Activated naive CD4-positive, alpha-beta T cell treated with anti-CD3 and anti-CD28 coated beads, Interleukin-2, amount 50 U/mL, for 16 hours (primary cell): ENCODE measurements at regions not wholly inside any gene's neighbourhood (a gene's known extent, or its start where the extent isn't known, plus 50 kb on each side); places are given as distances from the start of the nearest gene placed in this dataset.
"Not testable (repeated sequence)": the region's sequence is repeated elsewhere in the genome, so short reads cannot be mapped to it uniquely, and the experiment has no call there.

Experiments
- DNase-seq: peaks from one replicate; pipeline ENCODE4 v3.0.0-alpha.2; 2020

DNA sequence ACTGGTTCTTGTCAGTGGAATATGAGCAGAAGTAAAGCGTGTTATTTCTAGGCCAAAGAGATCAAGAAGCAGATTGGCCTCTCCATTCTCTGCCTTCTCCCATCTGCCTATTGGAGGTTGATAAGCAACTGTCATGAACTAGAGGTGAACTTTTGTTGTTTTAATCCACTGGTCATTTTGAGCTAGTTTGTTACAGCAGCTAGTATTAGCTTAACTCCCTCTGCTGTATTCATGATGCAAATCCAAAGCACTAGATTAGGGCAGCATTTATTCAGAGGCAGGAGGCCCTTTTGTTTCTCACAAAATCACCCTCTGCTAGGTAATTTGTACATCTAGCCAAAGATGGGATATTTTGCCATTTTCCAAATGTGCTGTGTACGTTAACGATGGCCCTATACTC is 97.3 kb upstream of the DPT start:
- no peak for DNase-seq

DNA sequence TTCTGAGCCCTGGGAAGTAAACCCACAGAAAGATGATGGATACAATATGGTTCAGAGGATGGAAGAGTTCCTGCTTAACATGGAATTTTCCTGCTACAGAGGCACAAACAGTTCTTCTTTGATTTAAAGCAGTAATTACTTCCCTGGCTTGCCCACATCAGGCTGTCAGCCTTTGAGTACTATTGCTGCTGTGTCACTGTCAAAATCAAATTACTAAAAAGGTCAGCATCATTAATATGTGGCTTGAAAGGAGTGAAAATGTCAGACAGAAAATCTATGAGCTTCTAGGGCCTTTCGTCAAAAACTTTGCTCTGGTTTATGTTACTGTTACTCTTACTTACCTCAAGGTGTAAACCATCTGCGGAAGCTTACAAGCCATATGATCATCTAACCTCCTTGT is 98.6 kb upstream of the DPT start:
- no peak for DNase-seq

DNA sequence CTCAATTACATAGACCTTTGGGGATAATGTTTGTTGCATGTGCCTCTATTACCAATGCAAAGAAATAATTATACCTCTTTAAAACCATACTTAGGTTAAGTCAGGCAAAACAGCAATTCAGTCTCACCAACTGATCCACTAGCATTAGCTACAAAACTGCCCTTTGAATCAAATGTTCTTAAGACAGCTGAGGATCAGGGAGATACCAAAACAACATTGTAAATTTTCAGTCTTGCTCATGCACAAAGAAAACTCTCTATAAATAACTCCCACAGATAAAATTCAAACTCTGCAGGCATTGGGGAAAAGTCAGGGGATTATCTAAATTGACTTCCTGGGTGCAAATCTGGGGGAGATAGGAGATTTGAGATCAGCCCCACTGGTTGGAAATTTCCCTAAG is 100.9 kb upstream of the DPT start:
- no peak for DNase-seq

DNA sequence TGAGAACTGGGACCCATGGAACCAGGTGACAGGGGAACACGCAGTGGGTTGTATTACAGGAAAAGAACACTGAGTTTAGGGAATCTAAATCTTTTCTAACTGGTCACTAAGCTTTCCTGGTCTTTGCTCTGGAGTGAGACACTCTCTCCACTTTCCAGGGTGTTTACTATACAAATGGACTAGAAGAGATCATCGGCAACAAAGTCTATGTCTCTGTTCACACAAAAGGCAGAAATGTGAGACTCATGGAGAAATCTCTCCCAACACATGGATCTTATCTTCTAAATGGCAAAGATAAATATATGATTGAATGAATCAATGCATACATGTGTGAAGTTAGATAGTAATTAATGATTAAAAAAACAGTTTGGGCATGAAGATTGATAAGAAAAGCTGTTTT is 101.6 kb upstream of the DPT start:
- no peak for DNase-seq

DNA sequence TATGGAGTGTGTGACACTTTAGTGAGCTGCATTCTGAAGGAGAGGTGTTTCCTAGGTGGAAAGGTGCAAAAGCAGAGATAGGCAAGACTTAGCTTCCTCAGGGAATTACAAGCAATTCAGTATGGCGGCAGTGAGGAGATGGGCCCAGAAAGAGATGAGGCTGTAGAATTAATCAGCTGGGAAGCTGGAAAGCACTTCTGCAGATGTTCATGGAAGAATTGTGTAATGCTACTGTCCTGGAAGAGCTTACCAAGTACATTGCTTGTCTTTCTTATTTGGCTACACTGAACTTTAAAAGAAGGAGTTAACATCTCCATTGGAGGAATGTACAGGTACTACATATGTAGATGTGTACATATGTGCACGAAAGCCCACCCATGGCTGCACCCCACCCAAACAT is 103.7 kb upstream of the DPT start:
- DNase-seq, result no peak

DNA sequence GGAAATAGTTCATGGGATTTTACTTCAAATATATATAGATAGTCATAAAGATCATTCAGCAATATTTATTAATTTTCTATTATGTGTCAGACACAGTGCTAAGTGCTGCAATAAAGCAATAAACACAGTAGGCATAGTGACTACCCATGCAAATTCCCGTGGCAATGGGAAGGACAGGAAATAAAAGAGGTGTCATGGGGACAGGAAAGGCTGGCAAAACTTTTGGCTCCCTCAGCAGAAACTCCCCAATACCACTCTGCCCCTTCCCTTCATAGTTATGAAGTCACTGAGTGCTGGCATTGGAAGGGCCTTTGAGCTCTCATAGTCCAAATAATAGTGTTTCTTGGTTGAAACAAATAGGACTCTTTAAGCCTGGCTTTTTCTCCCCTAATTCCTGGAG is 104.4 kb upstream of the DPT start:
- DNase-seq, result no peak

DNA sequence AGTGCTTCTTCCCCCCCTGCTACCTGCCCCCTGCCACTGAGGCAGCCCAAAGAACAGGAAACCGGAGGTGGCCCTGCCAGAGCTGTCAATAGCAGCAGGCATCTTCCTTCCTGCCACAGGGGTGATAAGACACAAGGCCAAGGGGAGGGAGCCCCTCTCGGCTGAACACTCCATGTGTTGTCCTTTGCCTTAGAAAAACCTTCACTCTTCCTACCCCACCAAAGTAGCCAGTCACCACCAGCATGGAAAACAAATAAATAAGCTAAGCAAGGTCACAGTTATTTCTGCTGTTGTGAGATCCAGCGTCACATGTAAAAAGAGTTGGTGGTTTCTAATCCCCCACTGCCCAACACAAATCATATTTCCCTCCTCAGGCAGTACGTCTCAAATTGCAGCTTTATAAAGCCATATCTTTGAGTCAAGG is 104.8 kb upstream of the DPT start:
- DNase-seq, result no peak

DNA sequence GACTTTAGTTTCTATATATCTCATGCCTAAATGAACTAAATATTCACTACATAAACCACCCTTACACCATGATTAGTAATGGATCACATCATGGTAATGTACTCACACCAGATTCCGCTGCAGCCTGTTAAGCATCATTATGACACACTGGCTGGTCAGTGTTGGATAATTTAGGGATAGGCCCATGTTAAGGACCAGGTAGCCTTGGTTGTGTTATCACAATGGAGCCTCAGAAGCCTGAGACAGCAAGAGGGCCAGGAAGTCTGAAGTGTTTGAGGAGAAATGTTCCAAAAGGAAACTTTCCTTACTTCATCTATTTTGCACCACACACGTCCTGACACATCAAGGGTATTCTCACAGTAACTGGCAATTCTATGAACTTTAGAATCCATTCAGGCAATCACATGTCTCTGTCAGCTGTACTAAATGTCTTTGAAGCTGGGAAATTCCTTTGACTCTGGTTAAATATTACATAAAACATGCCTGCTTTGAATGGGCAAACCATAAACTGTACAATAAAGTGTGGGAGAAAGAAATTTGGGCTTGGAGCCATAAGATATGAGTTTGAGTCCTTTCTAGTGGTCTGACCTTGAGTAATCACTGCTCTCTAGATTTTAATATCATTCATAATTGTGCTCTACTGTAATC is 105.3 kb upstream of the DPT start:
- DNase-seq, result no peak

DNA sequence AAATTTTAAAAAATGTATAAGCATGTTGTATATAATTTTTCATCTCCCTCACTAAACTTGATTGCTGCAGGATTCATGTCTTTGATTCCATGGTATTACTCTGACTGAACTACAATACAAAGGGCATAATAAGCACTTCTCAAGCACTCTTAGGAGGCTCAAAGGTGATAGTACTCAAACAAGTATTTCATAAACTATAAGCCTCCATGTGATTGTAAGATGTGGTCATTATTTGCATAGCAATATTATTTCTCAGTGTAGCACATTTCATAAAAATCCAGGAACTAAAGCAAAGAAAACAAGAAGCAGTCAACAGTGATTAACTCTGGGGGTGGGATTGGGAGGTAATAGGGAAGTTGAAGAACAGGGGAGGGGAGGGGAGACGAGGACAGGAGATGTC is 106.2 kb upstream of the DPT start:
- DNase-seq, result no peak

DNA sequence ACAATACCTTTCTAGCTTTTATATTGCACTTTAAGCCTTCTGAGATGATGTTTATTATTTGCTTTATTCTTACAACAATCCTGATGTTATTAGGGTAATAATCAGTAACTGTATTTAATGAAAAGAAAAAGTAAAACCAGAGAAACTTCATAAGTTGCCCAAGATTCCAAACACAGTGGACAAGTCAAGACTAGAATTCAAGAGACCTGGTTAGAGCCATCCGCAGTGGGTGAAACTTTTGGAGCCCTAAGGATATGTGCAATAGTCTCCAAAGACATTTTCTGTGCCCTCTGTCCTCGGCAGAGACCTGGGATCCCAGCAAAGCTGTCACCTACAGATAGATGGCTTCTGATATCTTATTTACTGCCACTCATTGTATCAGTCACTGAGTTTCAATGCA is 106.8 kb upstream of the DPT start:
- DNase-seq, result no peak

DNA sequence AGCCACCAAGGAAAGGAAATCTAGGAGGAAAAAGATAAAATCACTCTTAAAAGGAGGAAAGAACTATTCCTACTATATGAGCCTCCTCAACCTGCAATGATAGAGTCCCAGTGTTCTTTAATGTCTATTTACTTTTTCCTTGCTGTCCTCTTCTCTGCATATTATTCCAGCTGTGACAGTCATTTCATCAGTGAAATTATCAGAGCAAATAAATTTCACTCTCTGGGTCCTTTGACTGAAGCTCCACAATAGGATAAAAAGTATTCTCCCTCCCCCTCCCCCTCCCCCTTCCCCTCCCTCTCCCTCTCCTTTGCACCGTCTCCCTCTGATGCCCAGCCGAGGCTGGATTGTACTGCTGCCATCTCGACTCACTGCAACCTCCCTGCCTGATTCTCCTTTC is 107.5 kb upstream of the DPT start:
- DNase-seq, result no peak

DNA sequence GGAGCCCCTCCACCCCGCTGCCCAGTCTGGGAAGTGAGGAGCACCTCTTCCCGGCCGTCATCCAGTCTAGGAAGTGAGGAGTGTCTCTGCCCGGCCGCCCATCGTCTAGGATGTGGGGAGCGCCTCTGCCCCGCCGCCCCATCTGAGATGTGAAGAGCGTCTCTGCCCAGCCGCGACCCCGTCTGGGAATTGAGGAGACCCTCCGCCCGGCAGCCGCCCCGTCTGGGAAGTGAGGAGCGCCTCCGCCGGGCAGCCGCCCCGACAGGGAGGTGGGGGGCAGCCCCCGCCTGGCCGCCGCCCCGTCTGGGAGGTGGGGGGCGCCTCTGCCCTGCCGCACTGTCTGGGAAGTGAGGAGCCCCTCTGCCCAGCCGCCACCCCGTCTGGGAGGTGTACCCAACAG is 108.2 kb upstream of the DPT start:
- DNase-seq, result not testable (repeated sequence)

DNA sequence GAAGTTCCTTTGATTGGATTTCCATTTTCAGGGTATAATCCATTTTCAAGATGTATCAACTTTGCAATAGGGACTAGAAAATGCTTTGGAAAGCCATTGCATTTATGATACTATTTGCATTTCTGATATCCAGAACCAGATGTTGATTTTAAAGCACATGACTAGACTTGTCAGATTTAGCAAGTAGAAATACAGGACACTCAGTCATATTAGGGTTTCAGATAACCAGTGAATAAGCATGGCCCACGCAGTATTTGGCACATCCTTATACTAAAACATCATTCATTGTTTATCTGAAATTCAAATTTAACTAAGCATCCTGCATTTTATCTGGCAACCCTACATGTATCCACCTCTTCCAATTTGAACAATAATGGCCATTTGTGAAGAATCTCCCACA is 113.3 kb upstream of the DPT start:
- DNase-seq, result no peak

DNA sequence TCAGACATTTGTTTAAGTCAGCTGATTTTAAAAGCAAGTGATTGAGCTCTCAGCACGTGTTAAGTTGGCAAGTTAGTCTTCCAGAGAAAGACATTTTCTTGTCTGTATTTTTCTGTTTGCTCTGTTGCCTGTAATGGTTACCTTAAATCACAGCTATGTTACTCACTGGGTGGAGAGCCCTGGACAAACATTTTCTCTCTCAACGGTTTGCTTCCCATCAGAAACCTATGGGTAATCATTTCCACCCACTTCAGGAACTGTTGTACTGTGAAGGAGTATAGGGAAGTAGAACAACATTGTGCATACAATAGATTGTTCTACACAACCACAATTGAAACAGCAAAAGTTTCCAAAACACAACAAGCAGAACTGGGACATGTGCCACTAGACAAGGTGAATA is 113.9 kb upstream of the DPT start:
- DNase-seq, result no peak

DNA sequence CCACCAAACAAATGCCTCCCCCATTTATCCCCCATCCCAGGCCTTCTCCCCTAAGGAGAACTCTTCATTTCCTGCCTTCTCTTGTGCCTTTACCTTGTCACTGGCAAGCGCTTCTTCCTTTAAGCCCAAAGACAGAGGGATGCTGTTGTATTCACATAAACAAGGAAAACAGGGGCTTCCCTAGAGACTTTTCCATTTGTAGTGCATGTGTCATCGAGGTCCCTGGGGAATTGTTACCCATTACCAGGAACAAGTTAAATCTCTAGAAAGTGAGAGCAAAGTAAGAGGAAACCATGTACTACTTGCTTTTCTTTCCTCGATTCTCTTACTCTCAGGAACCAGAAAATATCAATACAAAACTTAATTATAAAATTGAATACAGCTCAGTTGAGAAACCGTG is 114.4 kb upstream of the DPT start:
- no peak for DNase-seq

DNA sequence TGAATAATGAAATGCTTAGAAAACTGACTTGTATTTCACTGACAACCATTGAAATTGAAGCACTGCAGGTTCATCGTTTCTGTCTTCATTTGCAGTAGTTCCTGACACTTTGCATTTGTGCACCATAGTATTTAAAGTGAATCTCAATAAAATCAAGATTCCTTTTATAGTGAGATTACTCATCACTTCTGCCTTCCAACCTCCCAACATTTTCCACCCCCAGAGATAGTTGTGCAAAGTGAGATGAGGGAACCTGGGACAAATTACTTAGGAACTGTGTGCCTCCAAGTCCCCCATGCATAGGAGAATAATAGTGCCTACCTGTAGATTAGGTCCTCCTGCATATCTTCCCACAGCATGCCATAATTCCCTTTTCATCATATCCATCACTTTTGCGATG is 114.9 kb upstream of the DPT start:
- no peak for DNase-seq

DNA sequence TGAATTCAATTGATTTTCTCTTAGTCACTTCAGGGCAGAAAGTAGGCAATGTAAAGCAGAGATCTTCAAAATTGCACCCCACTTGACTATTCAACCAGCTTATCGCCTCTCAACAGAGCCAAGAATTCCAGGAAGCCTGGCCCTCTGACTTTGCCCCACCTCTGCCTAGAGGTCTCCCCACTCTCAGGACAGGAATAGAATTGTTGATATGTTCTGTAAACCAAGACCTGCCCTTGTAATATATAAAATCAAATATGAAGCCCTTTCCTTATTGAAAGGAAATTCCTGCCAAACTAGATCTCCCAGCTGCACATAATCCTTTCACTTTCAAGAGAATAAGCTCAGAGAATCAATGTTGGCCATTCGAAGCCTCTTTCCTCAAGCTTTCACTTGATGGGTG is 116.1 kb upstream of the DPT start:
- no peak for DNase-seq

DNA sequence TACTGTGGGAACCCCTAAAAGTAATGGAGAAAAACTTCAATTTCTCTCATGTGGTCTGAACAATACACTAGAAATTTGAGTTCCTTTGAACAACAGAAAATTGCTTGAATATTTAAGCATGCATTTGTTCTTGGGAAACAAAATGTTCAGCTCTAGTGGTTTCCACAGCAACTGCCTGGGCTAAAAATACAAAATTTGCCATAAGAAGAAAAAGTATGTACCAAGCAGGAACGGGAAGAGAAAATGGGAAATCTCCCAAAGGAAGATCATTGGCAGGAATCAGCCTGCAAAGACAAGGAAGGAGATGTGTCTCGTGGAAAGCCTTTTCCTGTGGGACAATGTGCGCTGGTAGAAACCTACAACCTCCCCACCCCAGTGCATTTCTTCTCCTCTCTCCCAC is 119.0 kb upstream of the DPT start:
- no peak for DNase-seq

DNA sequence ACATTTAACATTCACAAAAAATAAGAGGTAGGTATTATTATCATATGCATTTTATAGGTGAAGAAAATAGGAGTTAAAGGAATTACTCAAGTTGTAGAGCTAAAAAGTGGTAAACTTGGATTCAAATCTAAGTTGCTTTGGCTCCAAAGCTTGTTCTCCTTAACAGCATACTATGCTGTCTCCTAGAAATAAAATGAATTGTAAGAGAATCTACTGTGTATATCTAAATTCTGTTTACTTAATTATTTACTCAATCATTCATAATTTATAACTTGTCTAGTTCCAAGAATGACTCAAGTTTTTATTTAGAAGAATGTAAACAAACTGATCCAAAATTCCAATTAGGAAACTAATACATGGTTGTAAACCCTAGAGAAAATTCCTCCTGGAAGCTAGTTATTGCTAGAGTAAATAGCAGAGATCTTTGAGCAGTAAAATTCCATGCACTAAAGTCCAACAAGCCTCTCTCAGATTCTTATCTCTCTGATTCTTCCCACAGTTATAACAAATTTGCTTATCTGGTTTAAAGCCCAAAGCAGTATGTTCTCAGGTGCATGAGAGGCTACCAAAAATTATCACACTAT is 132.5 kb upstream of the DPT start:
- DNase-seq, result no peak

DNA sequence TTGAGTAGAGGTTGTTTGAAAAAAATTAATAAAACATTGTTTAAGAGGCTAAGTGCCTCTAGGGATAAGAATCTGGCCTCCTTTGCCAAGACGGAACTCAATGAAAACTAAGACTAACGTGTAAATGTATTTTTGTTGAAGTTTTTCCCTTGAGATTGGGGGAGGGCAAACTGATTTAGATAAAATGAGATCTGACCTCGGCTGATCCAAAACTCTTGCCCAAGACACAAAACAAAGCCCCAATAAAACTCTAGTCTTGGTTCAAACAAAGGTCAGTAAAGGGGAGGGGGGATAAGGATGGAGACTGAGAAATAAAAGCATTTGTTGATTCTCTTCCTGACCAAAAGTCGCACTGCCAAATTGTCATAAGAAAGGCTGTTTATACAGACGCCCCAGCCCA is 134.8 kb upstream of the DPT start:
- no peak for DNase-seq

DNA sequence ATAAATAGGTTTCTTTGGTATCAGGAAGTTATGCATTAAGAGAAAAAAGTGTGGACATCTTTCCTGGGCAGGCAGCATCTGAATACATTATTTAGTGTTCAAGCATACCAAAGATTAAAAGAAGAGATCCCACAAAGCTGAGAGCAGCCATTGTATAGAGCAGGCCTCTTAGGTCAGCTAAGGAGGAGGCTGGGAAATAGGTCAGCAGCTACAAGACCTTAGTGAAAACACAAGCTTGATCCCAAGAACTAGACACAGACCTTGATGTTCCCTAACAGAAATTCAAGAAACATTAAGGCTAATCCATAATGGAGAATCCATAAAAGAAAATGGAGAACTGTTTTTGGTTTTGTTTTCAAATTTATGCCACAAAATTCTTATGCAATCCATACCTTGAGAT is 135.3 kb upstream of the DPT start:
- DNase-seq, result no peak

DNA sequence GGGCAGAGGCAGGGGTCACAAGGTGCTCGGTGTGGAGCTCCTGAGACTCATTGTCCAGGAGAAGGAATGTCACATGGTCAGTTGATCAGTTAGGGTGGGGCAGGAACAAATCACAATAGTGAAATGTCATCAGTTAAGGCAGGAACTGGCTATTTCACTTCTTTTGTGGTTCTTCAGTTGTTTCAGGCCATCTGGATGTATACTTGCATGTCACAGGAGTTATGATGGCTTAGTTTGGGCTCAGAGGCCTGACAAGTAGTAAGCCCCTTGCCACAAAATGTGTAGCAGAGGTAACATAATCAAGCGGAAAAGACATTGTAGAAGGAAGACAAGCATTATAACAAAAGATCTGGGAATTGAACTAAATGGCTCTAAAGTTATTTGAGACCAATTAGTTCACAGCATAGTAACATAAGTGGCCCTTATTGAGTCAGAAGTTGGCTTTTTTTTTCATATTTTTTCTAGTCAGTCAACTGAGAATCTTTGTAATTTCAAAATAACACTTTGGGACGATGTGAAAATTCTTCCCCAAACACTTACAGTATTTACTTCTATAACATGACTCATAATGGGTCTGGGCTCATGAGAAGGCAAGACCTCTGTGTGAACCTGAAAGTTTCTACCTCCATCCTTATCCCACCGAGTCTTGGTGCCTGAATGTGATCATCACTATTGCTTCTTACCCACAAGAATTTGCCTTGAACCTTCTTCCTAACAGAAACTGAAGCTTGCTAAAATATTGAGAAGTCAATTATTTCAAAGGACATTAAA is 137.0 kb upstream of the DPT start:
- DNase-seq, result no peak

DNA sequence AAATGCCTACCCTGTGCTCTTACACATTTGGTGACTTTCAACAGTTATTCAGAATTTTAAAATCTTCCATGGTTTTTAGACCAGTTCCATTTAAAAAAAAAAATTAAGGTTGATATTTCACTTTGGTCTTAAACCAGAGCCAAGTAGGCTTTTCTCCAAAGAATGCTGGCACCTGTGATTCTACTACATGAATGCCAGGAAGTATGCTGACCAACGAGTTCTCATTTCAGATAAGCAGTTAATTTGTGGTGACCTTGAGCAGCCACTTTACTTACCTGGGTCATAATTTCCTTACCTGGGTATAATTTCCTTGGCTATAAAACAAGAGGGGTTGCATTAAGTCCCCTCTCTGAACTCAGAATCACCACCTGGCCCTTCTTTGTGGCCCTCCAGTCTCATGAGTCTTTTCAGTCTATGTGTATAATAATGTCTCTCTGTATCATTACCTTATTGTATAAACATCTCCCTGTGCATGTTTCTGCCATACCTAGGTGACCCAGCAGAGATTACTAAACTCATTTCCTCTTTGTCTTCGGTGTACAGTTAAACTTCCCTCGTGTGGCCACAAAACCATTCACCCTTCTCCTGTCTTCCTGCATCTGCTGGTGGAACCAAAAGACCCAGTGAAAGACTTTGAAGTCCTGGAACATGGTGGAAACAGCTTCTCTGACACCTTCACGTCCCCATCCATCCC is 139.1 kb upstream of the DPT start:
- DNase-seq, result no peak

DNA sequence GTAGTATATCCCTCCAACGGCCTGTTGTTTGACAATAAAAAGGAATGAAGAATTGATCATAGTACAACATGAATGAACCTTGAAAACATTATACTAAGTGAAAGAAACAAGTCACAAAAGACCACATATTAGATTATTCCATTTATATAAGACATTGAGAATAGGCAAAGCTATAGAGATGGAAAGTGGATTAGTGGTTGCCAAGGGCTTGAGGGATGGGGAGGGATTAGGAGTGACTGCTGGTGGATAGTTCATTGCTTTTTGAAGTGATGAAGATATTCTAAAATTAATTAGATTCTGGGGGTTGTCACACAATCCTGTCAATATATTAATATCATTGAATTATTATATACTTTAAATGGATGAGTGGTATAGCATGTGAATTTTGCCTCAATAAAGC is 142.5 kb upstream of the DPT start:
- no peak for DNase-seq
